ENCODE measurements at regions not wholly inside any gene's neighbourhood (a gene's known extent, or its start where the extent isn't known, plus 50 kb on each side); places are given as distances from the start of the nearest gene placed in this dataset.

DNA sequence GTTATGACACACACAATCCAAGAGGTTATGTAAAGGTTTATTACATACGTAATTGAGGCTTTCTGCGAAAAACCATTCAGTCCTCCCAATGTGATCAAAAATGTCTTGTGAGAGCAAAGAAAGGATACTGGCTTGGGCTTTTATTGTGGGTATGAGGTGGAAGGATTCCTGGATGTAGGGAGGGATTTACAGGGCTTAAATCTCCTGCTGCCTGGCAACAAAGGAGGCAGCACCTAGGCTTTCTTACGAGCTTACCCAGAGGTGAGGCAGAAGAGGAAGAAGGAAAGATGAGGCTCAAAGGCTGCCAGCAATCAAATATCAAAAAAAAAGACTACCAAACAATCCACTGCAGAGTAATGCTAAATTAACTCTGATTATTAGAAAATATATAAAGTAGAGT lies 1149.5 kb upstream of the POT1 start:
- TF ChIP-seq EZH2 (IDR thresholded peaks at IDR 0.05; ENCODE audit: low read length, missing control alignments), result no peak
- TF ChIP-seq, protein P1, sequence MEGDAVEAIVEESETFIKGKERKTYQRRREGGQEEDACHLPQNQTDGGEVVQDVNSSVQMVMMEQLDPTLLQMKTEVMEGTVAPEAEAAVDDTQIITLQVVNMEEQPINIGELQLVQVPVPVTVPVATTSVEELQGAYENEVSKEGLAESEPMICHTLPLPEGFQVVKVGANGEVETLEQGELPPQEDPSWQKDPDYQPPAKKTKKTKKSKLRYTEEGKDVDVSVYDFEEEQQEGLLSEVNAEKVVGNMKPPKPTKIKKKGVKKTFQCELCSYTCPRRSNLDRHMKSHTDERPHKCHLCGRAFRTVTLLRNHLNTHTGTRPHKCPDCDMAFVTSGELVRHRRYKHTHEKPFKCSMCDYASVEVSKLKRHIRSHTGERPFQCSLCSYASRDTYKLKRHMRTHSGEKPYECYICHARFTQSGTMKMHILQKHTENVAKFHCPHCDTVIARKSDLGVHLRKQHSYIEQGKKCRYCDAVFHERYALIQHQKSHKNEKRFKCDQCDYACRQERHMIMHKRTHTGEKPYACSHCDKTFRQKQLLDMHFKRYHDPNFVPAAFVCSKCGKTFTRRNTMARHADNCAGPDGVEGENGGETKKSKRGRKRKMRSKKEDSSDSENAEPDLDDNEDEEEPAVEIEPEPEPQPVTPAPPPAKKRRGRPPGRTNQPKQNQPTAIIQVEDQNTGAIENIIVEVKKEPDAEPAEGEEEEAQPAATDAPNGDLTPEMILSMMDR (conservative IDR thresholded peaks at IDR 0.05 in 1 of 2, IDR thresholded peaks at IDR 0.05 in 1 of 2; ENCODE audit: low read depth in 1 of 2, low read length in 2 of 2), result no peak

All from fibroblast of lung (primary cell).